DMS53 treated with DMSO at 0.1 percent for 48 hours (cell line): ENCODE measurements at regions not wholly inside any gene's neighbourhood (a gene's known extent, or its start where the extent isn't known, plus 50 kb on each side); places are given as distances from the start of the nearest gene placed in this dataset.

Source experiments
- DNase-seq: peaks from one replicate; lab custom pipeline; 2025; ENCODE audit not compliant: unreplicated experiment; lab: John Stamatoyannopoulos, UW

DNA sequence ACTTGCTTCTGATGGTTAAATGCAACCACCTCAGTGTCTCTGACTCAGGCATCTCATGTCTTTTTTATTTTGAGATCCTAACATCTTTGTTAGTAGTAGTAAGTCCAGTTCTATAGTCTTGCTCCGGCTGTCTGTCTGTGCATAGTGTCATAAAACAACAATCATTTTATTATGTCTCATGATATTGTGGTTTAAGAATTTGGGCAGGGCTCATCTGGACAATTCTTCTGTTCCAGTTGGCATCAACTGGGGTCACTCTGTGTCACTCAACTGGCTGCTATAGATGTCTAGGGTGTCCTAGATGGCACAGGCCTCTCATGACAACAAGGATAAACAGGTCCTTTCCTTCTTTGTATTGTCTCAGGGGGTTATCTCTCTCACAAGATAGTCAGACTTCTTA is 299.6 kb upstream of the ZNF521 start:
- DNase-seq: no peak

DNA sequence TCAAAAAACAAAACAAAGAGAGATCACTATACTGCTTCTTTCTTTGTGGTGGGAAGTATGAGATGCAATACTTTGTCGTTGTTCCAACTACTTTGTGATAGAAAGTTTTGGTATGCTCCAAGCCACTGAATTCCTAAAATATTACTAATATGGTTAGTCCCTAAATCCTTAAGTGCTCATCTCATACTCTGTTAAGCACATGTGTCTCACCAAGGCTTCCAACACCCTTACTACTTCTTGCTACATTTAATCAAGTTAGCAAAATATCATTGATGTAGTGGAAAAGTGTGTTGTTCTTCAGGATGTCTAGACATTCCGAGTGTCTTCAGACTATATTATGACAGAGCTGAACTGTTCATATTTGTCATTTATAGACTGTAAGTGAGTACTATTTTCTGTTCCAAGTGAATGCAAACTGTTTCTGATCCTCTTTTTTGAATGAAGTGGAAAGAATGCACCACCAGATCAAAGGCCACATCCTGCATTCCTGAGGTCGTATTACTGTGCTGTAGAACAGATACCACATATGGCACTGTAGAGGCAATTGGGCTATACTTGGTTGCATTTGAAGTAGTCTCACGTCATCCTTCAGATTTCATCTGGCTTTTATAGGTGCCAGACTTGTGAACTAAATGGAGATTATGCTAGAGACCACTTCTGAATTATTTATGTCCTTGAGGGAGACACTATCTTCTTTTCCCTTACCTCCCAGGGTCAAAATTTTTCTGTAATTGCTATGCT is 298.4 kb upstream of the ZNF521 start:
- DNase-seq: no peak

DNA sequence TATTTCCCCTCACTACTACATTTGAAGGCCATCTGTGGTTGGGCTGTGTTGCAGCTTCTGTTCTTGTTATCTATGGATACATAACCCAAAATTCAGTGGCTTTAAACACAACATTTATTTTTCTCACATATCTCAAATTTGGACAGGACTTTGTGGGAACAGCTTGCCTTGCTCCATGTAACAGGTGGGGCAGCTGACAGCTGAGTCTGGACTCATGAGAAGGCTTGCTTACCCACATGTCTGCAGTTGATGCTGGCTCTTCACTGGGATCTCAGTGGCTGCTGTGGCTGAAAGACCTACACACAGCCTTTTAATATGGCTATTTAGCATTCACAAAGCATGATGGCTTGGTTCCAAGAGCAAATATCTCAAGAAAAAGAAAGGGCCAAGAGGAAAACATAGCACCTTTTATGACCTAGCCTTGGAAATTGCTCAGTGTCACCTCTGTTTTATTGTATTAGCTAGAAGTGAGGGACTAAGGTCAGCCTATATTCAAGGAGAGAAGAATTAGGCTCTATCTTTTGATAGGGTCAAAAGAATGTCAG is 296.8 kb upstream of the ZNF521 start:
- no peak for DNase-seq

DNA sequence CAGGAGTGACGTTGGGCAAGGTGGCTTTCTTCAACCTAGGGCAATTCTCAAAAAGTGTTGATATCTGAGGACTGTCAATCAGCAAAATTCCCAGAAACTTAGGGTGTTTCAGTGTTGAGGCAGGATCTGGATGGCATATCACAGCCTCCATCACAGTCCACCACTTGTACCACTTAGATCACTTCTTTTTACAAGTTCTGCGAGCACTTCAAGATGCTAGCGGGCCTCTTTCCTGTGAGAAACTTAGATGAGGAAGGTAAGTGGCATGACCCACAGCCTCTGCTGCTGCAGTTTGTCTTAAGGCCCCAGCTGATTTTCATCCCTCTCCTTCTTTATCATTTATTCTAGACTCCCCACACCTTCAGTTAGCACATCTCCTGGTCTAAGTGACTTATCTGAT is 295.4 kb upstream of the ZNF521 start:
- DNase-seq: no peak

DNA sequence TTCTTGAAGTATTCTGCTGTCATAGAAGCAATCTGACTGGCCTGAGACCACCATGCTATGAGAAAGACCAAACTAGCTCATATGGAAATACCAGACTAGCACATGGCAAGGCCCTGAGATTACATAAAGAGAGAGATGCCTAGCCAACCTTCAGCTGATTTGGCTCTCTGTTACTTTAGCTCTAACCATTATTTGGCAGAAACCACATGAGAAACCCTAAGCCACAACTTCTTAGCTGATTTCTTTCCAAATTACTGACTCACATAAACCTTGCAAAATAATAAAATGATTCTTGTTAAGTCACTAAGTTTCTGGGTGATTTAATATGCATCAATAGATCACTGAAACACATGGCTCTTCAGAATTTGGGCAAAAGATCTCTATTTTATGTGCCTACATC is 295.0 kb upstream of the ZNF521 start:
- no peak for DNase-seq

DNA sequence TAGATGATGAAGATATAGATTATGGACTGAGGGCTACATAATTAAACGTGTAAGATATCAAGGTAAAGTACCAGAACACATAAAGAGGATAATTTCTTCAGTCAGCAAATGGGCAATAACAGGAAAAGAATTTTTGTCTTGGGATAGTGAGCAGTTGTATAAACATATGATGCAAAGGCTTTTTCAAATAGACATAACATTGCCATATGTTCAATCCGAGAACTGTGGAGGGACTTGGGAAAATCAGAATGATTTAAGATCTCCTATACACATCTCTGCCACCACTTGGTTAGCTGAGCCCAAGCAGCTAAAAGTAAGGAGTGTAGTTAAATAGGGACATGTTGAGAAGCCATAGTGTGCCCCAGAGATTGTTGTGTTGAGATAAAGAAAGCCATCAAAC is 287.6 kb upstream of the ZNF521 start:
- DNase-seq: no peak

DNA sequence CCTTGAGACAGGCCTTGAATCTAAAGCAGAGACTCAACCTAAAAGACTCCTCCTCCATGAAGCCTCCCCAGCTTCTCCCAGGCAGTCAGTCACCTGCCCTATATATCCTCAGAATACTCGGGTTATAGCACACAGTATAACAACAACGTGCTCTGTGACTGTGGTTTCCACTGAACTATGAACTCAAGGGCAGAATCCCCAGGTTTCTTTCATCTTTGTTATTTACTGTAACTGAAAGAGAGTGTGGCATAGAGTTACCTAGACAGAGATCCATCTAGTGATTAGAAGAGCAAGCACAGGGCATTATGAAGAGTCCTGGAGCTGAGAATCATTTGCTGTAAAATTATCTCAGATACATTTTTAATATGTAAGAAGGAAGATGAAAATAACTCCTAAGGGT is 281.6 kb upstream of the ZNF521 start:
- DNase-seq: no peak

DNA sequence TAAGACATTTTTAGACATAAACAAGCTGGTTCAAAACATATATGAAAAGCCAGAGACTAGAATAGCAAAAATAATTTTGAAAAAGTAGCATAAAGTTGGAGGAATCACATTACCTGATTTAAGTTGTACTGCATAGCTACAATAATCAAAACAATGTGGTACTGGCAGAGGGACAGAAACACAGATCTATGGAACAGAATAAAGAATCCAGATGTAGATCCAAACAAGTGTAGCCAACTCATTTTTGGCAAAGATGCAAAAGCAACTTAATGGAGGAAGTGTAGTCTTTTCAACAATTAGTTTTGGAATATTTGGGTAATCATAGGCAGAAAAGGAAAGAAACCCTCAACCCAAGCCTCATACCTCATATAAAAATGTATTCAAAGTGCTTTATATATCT is 278.7 kb upstream of the ZNF521 start:
- DNase-seq: no peak

DNA sequence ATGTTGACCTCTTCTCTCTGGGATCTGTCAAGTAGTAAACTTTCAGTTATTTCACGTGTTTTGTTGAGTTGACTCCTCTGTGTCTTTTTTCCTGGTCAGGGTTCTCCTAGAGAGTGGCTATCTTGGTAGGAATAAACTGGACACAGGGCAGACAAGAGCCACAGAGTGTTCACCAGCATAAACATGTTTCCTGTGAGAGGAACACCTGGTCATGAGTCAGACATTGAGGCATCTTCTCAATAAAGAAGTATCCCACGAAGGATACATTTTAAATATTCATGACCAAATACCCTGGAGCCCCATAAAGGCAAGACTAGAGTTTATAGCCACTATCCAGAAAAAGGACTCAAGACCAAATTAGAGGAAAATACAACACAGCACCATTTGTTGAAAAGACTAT is 269.7 kb upstream of the ZNF521 start:
- DNase-seq: no peak

DNA sequence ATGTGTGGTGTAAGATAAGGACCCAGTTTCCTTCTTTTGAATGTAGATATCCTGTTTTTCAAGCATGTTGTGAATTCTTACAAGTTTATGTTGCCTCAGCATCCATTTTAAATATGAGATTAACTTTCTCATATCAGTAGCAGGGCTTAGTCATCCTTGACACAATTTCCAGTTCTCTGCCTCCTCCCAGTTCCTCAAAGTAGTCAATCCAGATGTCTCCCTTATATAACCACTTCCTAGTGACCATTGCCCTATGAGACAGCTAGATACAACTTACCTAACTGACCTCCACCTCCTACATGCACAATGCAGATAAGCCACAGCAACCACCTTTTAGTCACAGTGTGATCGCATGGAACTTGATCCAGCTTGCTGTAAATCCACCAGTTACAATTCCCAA is 269.2 kb upstream of the ZNF521 start:
- no peak for DNase-seq

DNA sequence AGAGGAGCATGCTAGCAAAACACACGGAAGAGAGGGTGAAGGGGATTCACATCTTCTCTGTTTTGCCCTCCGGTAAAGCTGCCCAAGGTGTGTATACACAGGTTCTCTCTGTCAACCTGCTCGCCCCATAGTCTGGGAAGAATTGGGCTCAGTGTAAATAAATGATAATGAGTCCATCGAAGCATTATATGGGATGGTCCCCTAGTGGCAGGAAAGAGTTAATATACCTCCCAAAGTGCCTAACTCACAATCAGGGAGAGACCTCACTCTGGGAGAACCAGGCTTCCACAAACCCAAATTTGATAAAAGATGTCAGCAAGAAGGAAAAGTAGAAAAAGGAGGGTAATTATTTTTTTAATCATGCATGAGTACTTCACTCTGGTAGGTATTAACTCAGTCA is 262.2 kb upstream of the ZNF521 start:
- no peak for DNase-seq

DNA sequence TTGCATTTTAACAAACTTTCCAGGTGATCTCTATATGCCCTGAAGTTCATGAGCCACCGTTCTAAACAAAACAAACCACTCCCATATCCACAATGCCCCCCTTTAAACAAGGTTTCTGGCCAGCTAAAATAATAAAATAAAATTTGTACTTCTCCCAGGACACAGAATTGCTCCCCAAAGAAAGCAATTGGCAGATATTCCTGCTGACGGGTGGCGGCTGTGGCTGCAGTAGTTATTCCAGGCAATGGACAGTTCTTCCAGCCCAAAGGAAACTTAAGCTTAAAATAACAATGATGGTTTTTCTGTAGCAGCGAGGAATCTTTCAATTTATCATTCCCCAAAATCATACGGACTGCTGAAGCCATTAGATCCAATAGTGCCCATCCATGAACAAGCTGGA is 260.5 kb upstream of the ZNF521 start:
- DNase-seq: no peak

DNA sequence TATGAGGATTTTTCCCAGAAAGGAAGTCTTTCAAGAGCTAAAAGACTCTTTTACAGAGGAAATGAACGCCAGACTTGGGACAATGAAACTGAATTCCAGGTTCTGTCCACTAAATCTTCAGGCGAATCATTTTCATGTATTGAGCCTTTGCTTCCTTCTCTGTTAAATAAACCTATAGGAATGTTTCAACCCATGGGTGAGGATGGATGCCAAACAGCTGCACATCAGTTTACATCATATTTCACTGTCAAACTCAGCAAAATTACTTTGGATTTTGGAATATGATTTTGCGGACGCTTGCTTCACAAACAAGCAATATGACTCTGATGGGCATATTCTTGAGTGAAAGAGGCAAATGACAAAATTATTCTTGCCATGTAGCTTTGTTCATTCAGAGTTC is 256.1 kb upstream of the ZNF521 start:
- no peak for DNase-seq

DNA sequence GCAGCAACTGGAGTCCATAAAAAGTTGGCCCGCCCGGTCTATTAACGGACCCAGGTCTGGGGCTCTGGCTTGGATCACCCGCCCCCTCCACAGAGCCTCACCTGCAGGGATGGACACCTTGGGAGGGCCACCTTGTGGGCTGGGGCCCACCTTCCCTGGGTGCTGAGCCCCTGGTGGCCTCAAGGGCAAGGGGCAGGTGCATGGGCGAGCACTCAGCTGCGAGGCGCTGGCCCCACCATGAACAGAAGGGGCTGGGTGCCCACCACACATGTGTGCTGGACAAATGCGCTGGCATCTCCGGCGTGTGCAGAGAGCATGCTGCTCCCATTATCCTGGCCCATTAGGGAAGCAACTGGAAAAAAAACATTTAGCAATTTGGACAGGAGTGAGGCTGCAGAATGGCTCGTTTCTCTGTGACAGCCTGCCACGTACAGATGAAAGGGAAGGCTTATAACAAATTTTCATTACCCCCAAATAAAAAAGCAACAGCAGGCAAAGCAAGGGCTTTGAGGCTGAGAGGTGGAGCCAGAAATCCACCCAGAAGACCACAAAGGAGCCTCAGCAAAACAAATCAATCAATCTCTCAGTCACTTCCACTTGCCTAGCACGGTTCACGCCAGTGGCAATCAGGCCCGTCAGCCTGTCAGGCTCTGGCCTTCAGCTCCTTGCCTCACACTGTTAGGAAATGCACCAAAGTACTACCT is 253.1 kb upstream of the ZNF521 start:
- DNase-seq: no peak

DNA sequence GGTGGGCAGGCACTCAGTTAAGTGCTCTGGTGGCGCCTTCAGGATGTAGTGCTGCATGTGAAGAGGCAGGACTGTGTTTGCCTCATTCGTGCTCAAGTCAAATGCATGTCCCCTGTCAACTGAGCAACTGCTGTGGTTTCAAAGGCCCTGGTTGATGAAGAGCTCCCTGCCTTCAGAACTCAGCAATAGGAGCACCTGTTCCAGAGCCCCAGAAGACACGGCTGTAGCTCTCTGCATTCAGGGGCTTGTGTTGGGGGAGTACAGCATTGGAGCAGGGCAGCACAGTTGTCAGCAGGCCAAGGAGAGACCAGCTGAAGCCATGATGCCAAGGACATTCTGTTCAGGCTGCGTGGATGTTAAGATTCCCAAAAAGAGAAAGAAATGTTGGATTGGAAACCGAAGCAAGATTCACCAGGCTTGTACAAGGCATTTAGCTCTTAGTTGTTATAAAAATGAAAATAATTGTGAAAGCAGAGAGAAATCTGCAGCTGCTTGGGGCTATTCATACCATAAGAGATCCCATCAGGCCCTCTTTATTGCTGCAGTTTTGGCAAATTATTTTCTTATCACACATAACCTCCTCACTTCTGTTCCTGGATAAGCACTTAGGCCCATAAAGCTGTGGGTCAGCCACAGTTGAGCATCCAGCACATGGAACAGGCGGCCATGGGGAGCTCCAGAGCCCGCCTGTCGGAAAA is 252.4 kb upstream of the ZNF521 start:
- DNase-seq: no peak

DNA sequence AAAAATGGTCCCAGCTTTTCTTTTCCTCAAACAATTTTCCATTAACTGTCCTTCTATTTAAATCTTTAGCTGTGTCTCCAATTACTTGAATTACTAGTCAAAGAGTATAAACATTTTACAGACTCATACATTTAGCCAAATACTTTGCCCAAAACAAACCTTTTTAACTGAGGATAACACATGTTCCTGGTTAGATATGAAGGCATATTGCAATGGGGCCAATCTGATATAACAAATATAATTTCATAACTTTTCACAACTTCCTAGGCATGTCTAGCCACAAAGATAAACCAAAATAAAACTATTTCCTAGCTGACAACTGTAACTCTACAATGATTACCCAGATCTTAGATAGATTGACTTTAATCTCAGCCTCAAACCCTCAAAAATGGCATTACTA is 247.5 kb upstream of the ZNF521 start:
- DNase-seq: no peak

DNA sequence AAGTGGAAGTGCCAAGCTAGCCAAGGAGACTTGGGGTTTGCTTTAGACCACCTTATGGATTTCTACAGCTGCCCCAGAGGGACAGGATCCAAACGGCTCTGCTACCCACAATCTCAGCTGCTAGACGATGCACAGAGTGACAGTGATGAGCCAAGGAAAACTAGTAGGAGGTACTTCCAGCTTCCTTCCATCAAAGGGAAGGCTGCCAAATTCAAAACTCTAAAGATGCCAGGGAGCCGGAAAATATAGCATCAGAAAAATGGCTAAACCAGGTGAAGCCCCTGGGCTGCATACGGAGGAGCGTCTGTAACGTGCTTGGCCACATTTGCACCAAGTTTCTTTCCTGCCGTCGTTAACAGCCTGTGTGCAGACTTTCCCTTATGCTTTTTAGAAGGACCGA is 245.5 kb upstream of the ZNF521 start:
- no peak for DNase-seq

DNA sequence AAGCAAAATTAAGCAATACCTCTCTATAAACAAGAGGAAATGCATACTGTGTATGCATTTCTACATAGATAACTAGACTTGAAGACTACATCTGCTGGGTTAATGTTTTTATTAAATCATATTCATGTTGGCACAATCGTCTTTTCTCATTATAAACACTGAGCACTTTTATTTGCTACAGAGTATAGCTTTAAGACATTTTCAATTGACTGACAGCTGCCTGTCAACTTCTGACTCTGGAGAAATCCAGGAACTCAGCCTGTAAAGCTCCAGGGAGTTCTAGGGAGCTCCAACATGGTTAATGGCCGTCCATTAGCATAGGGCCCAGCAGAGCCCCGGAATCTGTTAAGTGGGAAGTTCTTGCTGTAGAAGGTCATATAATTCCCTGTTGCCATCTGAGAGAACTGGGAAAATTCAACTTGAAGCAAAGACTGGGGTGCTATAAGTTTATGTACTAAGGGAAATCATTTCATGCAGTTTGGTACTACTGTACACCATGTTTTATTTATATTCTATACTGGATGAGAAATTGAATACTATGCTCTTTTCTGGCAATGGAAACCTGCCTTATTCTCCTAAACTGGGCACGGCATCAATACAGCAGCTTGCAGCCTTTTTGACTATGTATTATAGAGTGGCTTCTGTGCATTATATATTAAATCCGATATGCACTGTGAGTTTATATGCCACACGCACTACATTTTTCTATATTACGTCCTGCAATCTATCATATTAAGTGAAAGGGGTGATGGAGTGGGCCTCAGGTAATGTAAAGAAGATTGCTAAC is 243.5 kb upstream of the ZNF521 start:
- DNase-seq: no peak

DNA sequence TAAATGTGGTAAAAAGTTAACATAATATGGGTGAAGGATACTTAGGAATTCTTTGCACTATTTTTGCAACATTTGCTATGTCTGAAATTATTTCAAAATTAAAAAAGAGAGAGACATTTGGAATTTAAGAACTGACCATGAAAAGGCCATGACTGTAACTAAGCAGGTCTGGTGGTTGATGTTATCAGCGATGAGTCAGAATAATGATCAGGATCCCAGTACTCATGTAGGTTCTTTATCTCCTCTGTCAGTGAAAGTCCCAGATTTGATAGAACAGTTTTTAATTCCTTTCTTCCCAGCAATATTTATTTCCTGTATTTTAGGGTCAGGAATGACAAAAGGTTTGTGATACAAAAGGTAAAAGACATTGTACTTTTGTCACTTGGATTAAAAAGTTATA is 242.4 kb upstream of the ZNF521 start:
- no peak for DNase-seq

DNA sequence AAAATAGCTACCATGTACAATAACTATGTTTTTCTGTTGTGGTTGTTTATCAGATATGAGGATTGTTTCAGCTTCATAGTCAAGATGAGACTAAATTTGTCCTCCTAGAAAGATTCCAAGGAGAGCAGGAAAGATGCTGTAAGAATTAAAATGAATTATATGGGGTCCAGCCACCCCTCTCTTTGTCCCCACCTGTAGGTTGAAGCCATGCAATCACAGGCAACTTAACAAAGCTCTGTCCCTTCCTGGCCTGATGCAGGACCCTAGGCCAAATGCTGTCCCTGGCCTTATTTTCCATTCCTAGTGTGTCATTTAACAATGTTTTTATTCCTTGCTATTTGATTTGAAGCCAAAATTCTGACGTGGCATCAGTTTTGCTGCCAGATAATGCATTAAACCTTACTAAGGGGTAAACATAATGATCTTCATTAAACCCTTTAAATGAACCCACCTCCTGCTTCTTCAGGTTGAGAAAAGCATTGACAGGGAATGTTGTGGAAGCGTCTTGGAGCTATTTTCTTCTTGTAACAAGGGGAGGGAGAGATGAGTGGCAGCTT is 240.9 kb upstream of the ZNF521 start:
- no peak for DNase-seq

DNA sequence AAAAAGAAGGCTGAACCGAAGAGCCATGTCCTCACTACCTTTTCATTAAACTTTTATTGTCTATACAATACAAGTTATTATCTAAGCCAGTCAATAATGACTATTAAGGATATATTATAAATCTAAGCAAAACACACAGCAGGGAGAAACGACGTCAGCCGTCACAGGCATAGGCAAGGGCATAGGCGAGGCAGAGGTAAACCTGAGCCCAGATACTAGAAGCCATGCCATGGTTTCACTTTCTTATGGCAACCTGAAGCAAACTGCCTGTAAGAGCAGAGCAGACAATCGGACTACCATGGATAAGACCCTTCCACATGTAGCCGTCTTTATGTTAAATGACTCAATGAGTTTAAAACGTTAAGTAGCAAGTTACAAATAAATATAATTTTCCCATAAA is 238.5 kb upstream of the ZNF521 start:
- no peak for DNase-seq
